A549 (cell line): ENCODE measurements at regions not wholly inside any gene's neighbourhood (a gene's known extent, or its start where the extent isn't known, plus 50 kb on each side); places are given as distances from the start of the nearest gene placed in this dataset.

Experiments
- ATAC-seq, 2 experiments: fragments of 200-7000 bp in 1 of 2; fragments of >200 bp in 1 of 2; cut with Nextera tagmentation in 1 of 2; cut with Tn5 transposase in 1 of 2; 3 replicates each; pipeline versions ENCODE4 v1.8.0 to v1.9.1; 2018 to 2020; ENCODE audit warnings: mild to moderate bottlenecking in 1 of 2, moderate library complexity in 1 of 2
- CTCF ChIA-PET: fragments of 300-600 bp; sonication (Branson Sonifier 250); formaldehyde crosslinking; extraction: SDS; loops from one replicate; lab custom pipeline; 2021; ENCODE audit warnings: antibody characterized with exemption, inconsistent platforms; lab: Yijun Ruan, JAX
- POLR2A ChIA-PET: fragments of 350-600 bp; formaldehyde crosslinking; extraction: SDS; loops from one replicate; lab custom pipeline; 2021; ENCODE audit warnings: antibody characterized with exemption, inconsistent platforms; lab: Yijun Ruan, JAX
- DNase-seq, 2 experiments: peaks; one replicate each; pipeline versions ENCODE4 v3.0.0 to v3.0.0-alpha.2; 2011 to 2016; ENCODE audit warnings: low read depth in 1 of 2, low spot score in 1 of 2
- FAIRE-seq: peaks from 2 replicates; lab custom pipeline; 2011; peaks lifted over from hg19 to GRCh38; lab: Jason Lieb, UNC
- H3K27ac ChIP-seq, 2 experiments: fragments of >200 bp; sonication (Bioruptor Twin); formaldehyde crosslinking; 3 replicates each; pipeline ENCODE4 v1.5.1; 2016 to 2017
- H3K4me1 ChIP-seq: fragments of >200 bp; sonication (Bioruptor Twin); formaldehyde crosslinking; 3 replicates; pipeline ENCODE4 v1.6.1; 2016
- H3K4me2 ChIP-seq: fragments of >200 bp; sonication (Bioruptor Twin); formaldehyde crosslinking; 3 replicates; pipeline ENCODE4 v1.6.1; 2016
- H3K4me3 ChIP-seq: fragments of >200 bp; sonication (Bioruptor Twin); formaldehyde crosslinking; 3 replicates; pipeline ENCODE4 v1.5.1; 2016
- H3K9me3 ChIP-seq: fragments of >200 bp; sonication (Bioruptor Twin); formaldehyde crosslinking; 3 replicates; pipeline ENCODE4 v1.6.1; 2016
- CBX8 ChIP-seq: fragments of 200-600 bp; sonication (generic); IDR thresholded peaks from 2 replicates; pipeline ENCODE4 v1.6.1; 2016
- CTCF ChIP-seq: fragments of >200 bp; sonication (Bioruptor Twin); formaldehyde crosslinking; IDR thresholded peaks from 3 replicates; pipeline ENCODE4 v1.5.1; 2016
- EHF ChIP-seq: fragments of 250-450 bp; sonication (Bioruptor Pico); IDR thresholded peaks from 2 replicates; pipeline ENCODE4 v1.5.0; 2020; ENCODE audit warnings: mild to moderate bottlenecking
- EP300 ChIP-seq, 2 experiments: fragments of >200 bp; sonication (Bioruptor Twin); formaldehyde crosslinking; IDR thresholded peaks; 2 replicates in 1 of 2; 3 replicates in 1 of 2; pipeline ENCODE4 v1.6.1; 2016 to 2017
- ESRRA ChIP-seq: fragments of 150-350 bp; IDR thresholded peaks from 2 replicates; pipeline ENCODE4 v1.6.1; 2014; ENCODE audit warnings: mild to moderate bottlenecking, low read length, borderline replicate concordance
- FOXS1 ChIP-seq: fragments of 250-450 bp; sonication (Bioruptor Pico); IDR thresholded peaks from 2 replicates; pipeline ENCODE4 v1.5.0; 2020; ENCODE audit warnings: mild to moderate bottlenecking, moderate library complexity
- HES2 ChIP-seq: fragments of >200 bp; sonication (Bioruptor Twin); formaldehyde crosslinking; IDR thresholded peaks from 2 replicates; pipeline ENCODE4 v1.6.1; 2016
- HOXA7 ChIP-seq: fragments of 250-450 bp; sonication (Bioruptor Pico); IDR thresholded peaks from 2 replicates; pipeline ENCODE4 v1.5.0; 2020; ENCODE audit warnings: mild to moderate bottlenecking, moderate library complexity
- HOXB13 ChIP-seq: fragments of 250-450 bp; sonication (Bioruptor Pico); IDR thresholded peaks from 2 replicates; pipeline ENCODE4 v1.5.0; 2020; ENCODE audit warnings: low read depth, mild to moderate bottlenecking, moderate library complexity
- JUNB ChIP-seq: fragments of >200 bp; sonication (Bioruptor Twin); formaldehyde crosslinking; IDR thresholded peaks from 2 replicates; pipeline ENCODE4 v1.6.1; 2016
- MAX ChIP-seq: IDR thresholded peaks from 2 replicates; pipeline ENCODE4 v1.6.1; 2012
- MAZ ChIP-seq: fragments of 150-350 bp; IDR thresholded peaks from 2 replicates; pipeline ENCODE4 v1.6.1; 2014; ENCODE audit warnings: antibody characterized with exemption, low read depth, low read length, borderline replicate concordance
- MYC ChIP-seq: IDR thresholded peaks from 2 replicates; pipeline ENCODE4 v1.6.1; 2012; ENCODE audit warnings: mild to moderate bottlenecking, inconsistent platforms, low read length, improper control_type of control experiment, borderline replicate concordance
- POLR2A ChIP-seq: IDR thresholded peaks from 2 replicates; pipeline ENCODE4 v1.6.1; 2012; ENCODE audit warnings: mild to moderate bottlenecking, low read length
- RARB ChIP-seq: fragments of 250-450 bp; sonication (Bioruptor Pico); IDR thresholded peaks from 2 replicates; pipeline ENCODE4 v1.8.0; 2021; ENCODE audit warnings: mild to moderate bottlenecking, moderate library complexity
- REST ChIP-seq: fragments of 200-600 bp; sonication (generic); IDR thresholded peaks from 2 replicates; pipeline ENCODE4 v1.6.1; 2016; ENCODE audit warnings: antibody characterized with exemption, mild to moderate bottlenecking, moderate library complexity
- RFX5 ChIP-seq: fragments of 450-650 bp; IDR thresholded peaks from 2 replicates; pipeline ENCODE4 v1.7.1; 2014; ENCODE audit warnings: antibody characterized with exemption, mild to moderate bottlenecking, moderate library complexity
- RNF2 ChIP-seq: fragments of 200-600 bp; sonication (generic); IDR thresholded peaks from 2 replicates; pipeline ENCODE4 v1.6.1; 2016; ENCODE audit warnings: low read depth, mild to moderate bottlenecking, antibody characterized with exemption, moderate library complexity, borderline replicate concordance
- TP53 ChIP-seq: fragments of 250-450 bp; sonication (Bioruptor Pico); IDR thresholded peaks from 2 replicates; pipeline ENCODE4 v1.5.0; 2021; ENCODE audit warnings: mild to moderate bottlenecking, moderate library complexity
- USF2 ChIP-seq: fragments of 450-650 bp; IDR thresholded peaks from 2 replicates; pipeline ENCODE4 v1.6.1; 2014; ENCODE audit warnings: antibody characterized with exemption
- ZFP36 ChIP-seq: fragments of 450-650 bp; IDR thresholded peaks from 2 replicates; pipeline ENCODE4 v1.6.1; 2014; ENCODE audit warnings: borderline replicate concordance; ENCODE audit not compliant: partially characterized antibody
- ZNF302 ChIP-seq: fragments of 250-450 bp; sonication (Bioruptor Pico); IDR thresholded peaks from 2 replicates; pipeline ENCODE4 v1.9.0; 2021; ENCODE audit warnings: inconsistent platforms, mild to moderate bottlenecking, moderate library complexity
- WGBS: methylation state at CpG from one replicate; pipeline ENCODE4 v1.1.6; 2017; ENCODE audit errors: missing lambda C conversion rate; 5-methylcytosine and 5-hydroxymethylcytosine counted together

GRCh38 chr6:125534430-125535263, 214.8 kb upstream of the HEY2 start:
- no peak overlapping the region for H3K27ac ChIP-seq
- H3K4me1 ChIP-seq = no peaks in the 10 kb centered on the region
- ChIA-PET CTCF (no interaction called here), POLR2A (no interaction called here)
- WGBS = 22% methylated on average over 17 of the region's 17 CpGs
- ATAC-seq (no peak), DNase-seq (no peak), FAIRE-seq (no peak)
- H3K4me2 ChIP-seq = no peak overlapping the region
- TF ChIP-seq ZNF302 (CRISPR knock-in tag) (no peak), RARB (CRISPR knock-in tag) (no peak), RNF2 (0 out of 2 replicates have a peak, but pooled peaks have one; percentile 51), CTCF (no peak), EHF (no peak), MAX (no peak), USF2 (no peak), CBX8 (0 out of 2 replicates have a peak, but pooled peaks have one; percentile 53), RFX5 (no peak), HES2 (no peak)
- no peaks in the 10 kb centered on the region for H3K9me3 ChIP-seq
- H3K4me3 ChIP-seq = no peak overlapping the region

- POLR2A ChIA-PET = no interaction called here
- FAIRE-seq = no peak
- no peak for TF ChIP-seq FOXS1 (CRISPR knock-in tag)
- TF ChIP-seq REST = no peak
- TF ChIP-seq ZFP36 = no peak
- TF ChIP-seq TP53 (CRISPR knock-in tag) = no peak
- TF ChIP-seq HES2 = no peak
- no peak for TF ChIP-seq ESRRA
- no peak for TF ChIP-seq CBX8
- no peak for TF ChIP-seq JUNB
- TF ChIP-seq RARB (CRISPR knock-in tag) = no peak
- no peak for TF ChIP-seq ZNF302 (CRISPR knock-in tag)
- no peak for TF ChIP-seq MAZ
- TF ChIP-seq MYC = no peak
- no peak for TF ChIP-seq HOXB13 (CRISPR knock-in tag)
- TF ChIP-seq EP300 (IDR thresholded peaks at IDR 0.05) = no peak
- no peak for TF ChIP-seq CTCF
- no peak for TF ChIP-seq POLR2A
- TF ChIP-seq HOXA7 (CRISPR knock-in tag) = no peak
- TF ChIP-seq, all 56 proteins: peak for 0
- no peaks in the 10 kb centered on the region for H3K4me1 ChIP-seq
- no peak for ATAC-seq
- 53% methylated on average over 2 of the region's 2 CpGs for WGBS
- no peak overlapping the region for H3K27ac ChIP-seq
- DNase-seq = no peak
- CTCF ChIA-PET = no interaction called here
- H3K4me3 ChIP-seq = no peak overlapping the region
- H3K9me3 ChIP-seq = no peaks in the 10 kb centered on the region
- no peak overlapping the region for H3K4me2 ChIP-seq
These were observed 212.3 kb upstream of the HEY2 start for GRCh38 chr6:125537090-125537489.
